Smooth muscle cell (in vitro differentiated cells): ENCODE measurements at regions not wholly inside any gene's neighbourhood (a gene's known extent, or its start where the extent isn't known, plus 50 kb on each side); places are given as distances from the start of the nearest gene placed in this dataset.

Source experiments
- DNase-seq: peaks from one replicate; lab custom pipeline; 2025; ENCODE audit not compliant: unreplicated experiment; lab: John Stamatoyannopoulos, UW
- H2AFZ ChIP-seq: fragments of 200-600 bp; sonication (generic); 2 replicates; pipeline ENCODE4 v1.6.0; 2016; ENCODE audit warnings: antibody characterized with exemption, low read depth, mild to moderate bottlenecking
- H3F3A ChIP-seq: fragments of 200-600 bp; sonication (generic); 2 replicates; pipeline ENCODE4 v1.6.0; 2017; ENCODE audit warnings: antibody characterized with exemption, low read depth
- H3K27ac ChIP-seq: fragments of 200-600 bp; sonication (generic); 2 replicates; pipeline ENCODE4 v1.5.1; 2016; ENCODE audit warnings: low read depth, mild to moderate bottlenecking
- H3K27me3 ChIP-seq: fragments of 200-600 bp; sonication (generic); 2 replicates; pipeline ENCODE4 v1.6.1; 2016; ENCODE audit warnings: low read depth, mild to moderate bottlenecking
- H3K36me3 ChIP-seq: fragments of 200-600 bp; sonication (generic); 2 replicates; pipeline ENCODE4 v1.5.1; 2016; ENCODE audit warnings: low read depth
- H3K4me1 ChIP-seq: fragments of 200-600 bp; sonication (generic); 2 replicates; pipeline ENCODE4 v1.5.1; 2016; ENCODE audit warnings: low read depth
- H3K4me2 ChIP-seq: fragments of 200-600 bp; sonication (generic); 2 replicates; pipeline ENCODE4 v1.6.0; 2016; ENCODE audit warnings: mild to moderate bottlenecking
- H3K4me3 ChIP-seq: fragments of 200-600 bp; sonication (generic); 2 replicates; pipeline ENCODE4 v1.5.1; 2016; ENCODE audit warnings: mild to moderate bottlenecking
- H3K79me2 ChIP-seq: fragments of 200-600 bp; sonication (generic); 2 replicates; pipeline ENCODE4 v1.6.0; 2016; ENCODE audit warnings: low read depth, mild to moderate bottlenecking
- H3K9ac ChIP-seq: fragments of 200-600 bp; sonication (generic); 2 replicates; pipeline ENCODE4 v1.6.0; 2016; ENCODE audit warnings: low read depth
- H3K9me3 ChIP-seq: fragments of 200-600 bp; sonication (generic); replicated peaks from 2 replicates; pipeline ENCODE4 v1.5.1; 2016; ENCODE audit warnings: low read depth
- H4K20me1 ChIP-seq: fragments of 200-600 bp; sonication (generic); 2 replicates; pipeline ENCODE4 v1.6.0; 2016; ENCODE audit warnings: low read depth
- WGBS: methylation state at CpG from one replicate; pipeline ENCODE4 v1.1.7; 2016; ENCODE audit warnings: low lambda C conversion rate; 5-methylcytosine and 5-hydroxymethylcytosine counted together
- TF ChIP-seq, protein P1 (sequence below): fragments of 200-600 bp; sonication (generic); IDR thresholded peaks from 2 replicates; pipeline ENCODE4 v1.5.1; 2017; ENCODE audit warnings: borderline replicate concordance, mild to moderate bottlenecking, antibody characterized with exemption; ENCODE audit not compliant: insufficient read depth, poor library complexity, severe bottlenecking

DNA sequence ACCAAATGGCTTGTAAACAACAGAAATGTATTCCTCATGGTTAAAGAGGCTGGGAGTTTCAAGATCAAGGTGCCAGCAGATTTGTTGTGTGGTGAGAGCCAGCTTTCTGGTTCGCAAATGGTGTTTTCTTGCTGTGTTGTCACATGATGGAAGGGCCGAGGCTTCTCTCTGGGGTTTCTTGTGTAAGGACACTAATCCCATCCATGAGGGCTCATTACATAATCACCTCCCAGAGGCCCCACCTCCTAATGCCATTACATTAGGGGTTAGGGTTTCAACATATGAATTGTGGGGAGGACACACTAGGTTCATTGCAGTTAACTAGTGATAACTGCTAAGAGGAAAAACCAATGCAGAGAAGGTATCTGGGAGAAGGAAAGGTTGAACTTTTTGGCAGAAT, 103.5 kb upstream of the ENPEP start:
- Histone ChIP-seq H3K9me3 (no peaks in the 10 kb centered on the region), H3K4me2 (no peak overlapping the region), H3K9ac (no peak overlapping the region), H3K4me3 (no peak overlapping the region), H3F3A (no peaks in the 10 kb centered on the region), H4K20me1 (no peaks in the 10 kb centered on the region), H2AFZ (no peak overlapping the region), H3K4me1 (no peaks in the 10 kb centered on the region), H3K36me3 (no peaks in the 10 kb centered on the region), H3K79me2 (no peaks in the 10 kb centered on the region), H3K27me3 (no peaks in the 10 kb centered on the region), H3K27ac (no peak overlapping the region)
- TF ChIP-seq, protein P1, sequence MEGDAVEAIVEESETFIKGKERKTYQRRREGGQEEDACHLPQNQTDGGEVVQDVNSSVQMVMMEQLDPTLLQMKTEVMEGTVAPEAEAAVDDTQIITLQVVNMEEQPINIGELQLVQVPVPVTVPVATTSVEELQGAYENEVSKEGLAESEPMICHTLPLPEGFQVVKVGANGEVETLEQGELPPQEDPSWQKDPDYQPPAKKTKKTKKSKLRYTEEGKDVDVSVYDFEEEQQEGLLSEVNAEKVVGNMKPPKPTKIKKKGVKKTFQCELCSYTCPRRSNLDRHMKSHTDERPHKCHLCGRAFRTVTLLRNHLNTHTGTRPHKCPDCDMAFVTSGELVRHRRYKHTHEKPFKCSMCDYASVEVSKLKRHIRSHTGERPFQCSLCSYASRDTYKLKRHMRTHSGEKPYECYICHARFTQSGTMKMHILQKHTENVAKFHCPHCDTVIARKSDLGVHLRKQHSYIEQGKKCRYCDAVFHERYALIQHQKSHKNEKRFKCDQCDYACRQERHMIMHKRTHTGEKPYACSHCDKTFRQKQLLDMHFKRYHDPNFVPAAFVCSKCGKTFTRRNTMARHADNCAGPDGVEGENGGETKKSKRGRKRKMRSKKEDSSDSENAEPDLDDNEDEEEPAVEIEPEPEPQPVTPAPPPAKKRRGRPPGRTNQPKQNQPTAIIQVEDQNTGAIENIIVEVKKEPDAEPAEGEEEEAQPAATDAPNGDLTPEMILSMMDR, result no peak
- WGBS, result 75% methylated on average over 2 of the region's 2 CpGs
- no peak for DNase-seq

DNA sequence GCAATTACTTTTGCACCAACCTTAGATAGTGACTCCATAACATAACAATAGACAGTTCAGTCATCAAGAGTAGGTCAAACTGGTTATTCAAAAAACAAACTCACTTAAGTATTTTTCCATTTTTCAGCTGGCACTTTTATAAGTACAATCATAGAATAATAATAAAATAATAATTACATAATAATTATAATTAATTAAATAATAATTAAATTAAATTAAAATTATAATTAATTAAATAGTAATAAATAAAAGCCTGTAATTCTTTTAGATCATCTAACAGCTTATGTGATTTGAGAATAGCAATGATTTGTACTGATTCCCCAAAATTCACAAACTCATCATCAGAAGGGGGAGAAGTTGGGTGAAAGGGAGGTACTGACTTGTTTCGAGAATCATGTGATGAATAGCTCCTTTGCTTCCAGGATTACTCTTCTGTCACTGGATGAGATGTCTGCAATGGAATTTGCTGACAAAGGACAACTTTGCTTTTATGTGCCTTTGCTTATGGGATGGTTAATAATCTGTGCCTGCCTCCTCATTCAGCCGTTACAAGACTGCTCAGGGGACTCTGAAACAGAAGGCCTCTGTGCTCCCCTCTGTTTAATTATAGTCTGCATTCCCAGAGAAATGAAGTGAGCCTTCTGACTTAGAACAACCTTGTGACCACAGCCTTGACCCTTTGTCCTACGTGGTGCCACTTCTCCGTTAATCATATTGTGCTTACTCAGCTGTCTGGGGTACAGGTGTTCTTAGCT, 104.8 kb upstream of the ENPEP start:
- H3K27me3 ChIP-seq, result no peaks in the 10 kb centered on the region
- no peaks in the 10 kb centered on the region for H3F3A ChIP-seq
- no peaks in the 10 kb centered on the region for H3K9me3 ChIP-seq
- no peak overlapping the region for H2AFZ ChIP-seq
- no peak for DNase-seq
- H3K4me2 ChIP-seq, result no peak overlapping the region
- no peaks in the 10 kb centered on the region for H3K36me3 ChIP-seq
- H3K4me1 ChIP-seq, result no peaks in the 10 kb centered on the region
- no peak overlapping the region for H3K4me3 ChIP-seq
- no peaks in the 10 kb centered on the region for H3K79me2 ChIP-seq
- TF ChIP-seq, protein P1, result no peak
- H3K27ac ChIP-seq, result no peak overlapping the region
- 45% methylated on average over 4 of the region's 4 CpGs for WGBS
- no peaks in the 10 kb centered on the region for H4K20me1 ChIP-seq
- H3K9ac ChIP-seq, result no peak overlapping the region

DNA sequence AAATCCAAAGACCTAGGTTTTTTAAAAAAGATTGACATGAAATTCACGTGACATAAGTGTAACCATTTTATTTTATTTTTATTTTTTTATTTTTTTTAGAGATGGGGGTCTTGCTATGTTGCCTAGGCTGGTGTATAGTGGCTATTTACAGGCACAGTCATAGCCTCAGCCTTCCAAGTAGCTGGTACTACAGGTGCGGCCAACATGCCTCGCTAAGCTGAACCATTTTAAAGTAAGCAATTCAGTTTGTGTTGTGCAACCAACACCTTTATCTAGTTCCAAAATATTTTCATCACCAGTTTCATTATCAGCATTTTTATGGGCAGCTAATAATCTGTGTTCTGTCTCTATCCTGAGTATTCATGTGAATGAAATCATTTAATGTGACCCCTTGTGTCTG, 107.5 kb upstream of the ENPEP start:
- no peaks in the 10 kb centered on the region for H3F3A ChIP-seq
- no peaks in the 10 kb centered on the region for H3K9me3 ChIP-seq
- H3K4me2 ChIP-seq, result no peak overlapping the region
- TF ChIP-seq, protein P1, result no peak
- H3K4me1 ChIP-seq, result no peaks in the 10 kb centered on the region
- WGBS, result 95% methylated on average over 3 of the region's 3 CpGs
- H3K36me3 ChIP-seq, result no peaks in the 10 kb centered on the region
- H3K4me3 ChIP-seq, result no peak overlapping the region
- no peak overlapping the region for H3K27ac ChIP-seq
- no peaks in the 10 kb centered on the region for H4K20me1 ChIP-seq
- H3K27me3 ChIP-seq, result no peaks in the 10 kb centered on the region
- no peak for DNase-seq
- H3K9ac ChIP-seq, result no peak overlapping the region
- H2AFZ ChIP-seq, result no peak overlapping the region
- no peaks in the 10 kb centered on the region for H3K79me2 ChIP-seq

DNA sequence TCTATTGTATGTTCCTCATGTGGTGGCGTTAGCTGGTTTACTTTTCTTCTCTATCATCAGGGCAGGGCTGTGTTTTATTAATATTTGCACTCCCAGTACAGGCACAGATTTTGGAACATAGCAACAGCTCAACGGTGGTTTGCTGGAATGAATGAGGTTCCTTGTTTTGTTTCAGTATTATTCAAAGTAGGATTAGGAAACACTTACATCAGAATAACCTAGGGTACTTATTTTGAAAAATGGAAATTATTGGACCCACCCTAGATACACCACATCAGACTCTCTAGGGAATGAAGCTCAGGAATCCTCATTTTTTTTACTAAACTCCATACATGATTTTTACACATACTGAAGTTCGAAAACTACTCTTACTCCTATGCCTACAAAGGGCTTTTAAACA, 108.8 kb upstream of the ENPEP start:
- no peak overlapping the region for H3K27ac ChIP-seq
- TF ChIP-seq, protein P1, result no peak
- no peaks in the 10 kb centered on the region for H3F3A ChIP-seq
- H4K20me1 ChIP-seq, result no peaks in the 10 kb centered on the region
- no peak for DNase-seq
- H3K36me3 ChIP-seq, result no peaks in the 10 kb centered on the region
- H3K4me1 ChIP-seq, result no peaks in the 10 kb centered on the region
- H3K4me2 ChIP-seq, result no peak overlapping the region
- no peak overlapping the region for H3K4me3 ChIP-seq
- H2AFZ ChIP-seq, result no peak overlapping the region
- H3K27me3 ChIP-seq, result no peaks in the 10 kb centered on the region
- no peak overlapping the region for H3K9ac ChIP-seq
- no peaks in the 10 kb centered on the region for H3K79me2 ChIP-seq
- H3K9me3 ChIP-seq, result no peaks in the 10 kb centered on the region
- 93% methylated on average over 3 of the region's 3 CpGs for WGBS
